SKM-1 treated with dmso at 0.1 percent for 144 hours (cell line): ENCODE measurements at regions not wholly inside any gene's neighbourhood (a gene's known extent, or its start where the extent isn't known, plus 50 kb on each side); places are given as distances from the start of the nearest gene placed in this dataset.
A peak's percentile ranks its signal among the peaks of the same experiment; 100 is the strongest.
"Not testable (repeated sequence)": the region's sequence is repeated elsewhere in the genome, so short reads cannot be mapped to it uniquely, and the experiment has no call there.

Source experiments
- DNase-seq: peaks from one replicate; lab custom pipeline; 2025; ENCODE audit not compliant: unreplicated experiment; lab: John Stamatoyannopoulos, UW

DNA sequence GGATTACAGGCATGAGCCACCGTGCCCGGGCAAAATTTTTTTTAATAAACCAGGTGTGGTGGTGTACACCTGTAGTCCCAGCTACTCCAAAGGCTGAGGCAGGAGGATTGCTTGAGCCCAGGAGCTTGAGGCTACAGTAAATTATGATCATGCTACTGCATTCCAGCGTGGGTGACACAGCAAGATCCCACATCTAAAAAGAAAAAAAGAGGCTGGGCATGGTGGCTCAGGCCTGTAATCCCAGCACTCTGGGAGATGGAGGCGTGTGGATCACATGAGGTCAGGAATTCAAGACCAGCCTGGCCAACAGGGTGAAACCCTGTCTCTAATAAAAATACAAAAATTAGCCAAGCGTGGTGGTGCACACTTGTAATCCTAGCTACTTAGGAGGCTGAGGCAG is 125.6 kb downstream of the ZNF281 start:
- DNase-seq, result not testable (repeated sequence)

DNA sequence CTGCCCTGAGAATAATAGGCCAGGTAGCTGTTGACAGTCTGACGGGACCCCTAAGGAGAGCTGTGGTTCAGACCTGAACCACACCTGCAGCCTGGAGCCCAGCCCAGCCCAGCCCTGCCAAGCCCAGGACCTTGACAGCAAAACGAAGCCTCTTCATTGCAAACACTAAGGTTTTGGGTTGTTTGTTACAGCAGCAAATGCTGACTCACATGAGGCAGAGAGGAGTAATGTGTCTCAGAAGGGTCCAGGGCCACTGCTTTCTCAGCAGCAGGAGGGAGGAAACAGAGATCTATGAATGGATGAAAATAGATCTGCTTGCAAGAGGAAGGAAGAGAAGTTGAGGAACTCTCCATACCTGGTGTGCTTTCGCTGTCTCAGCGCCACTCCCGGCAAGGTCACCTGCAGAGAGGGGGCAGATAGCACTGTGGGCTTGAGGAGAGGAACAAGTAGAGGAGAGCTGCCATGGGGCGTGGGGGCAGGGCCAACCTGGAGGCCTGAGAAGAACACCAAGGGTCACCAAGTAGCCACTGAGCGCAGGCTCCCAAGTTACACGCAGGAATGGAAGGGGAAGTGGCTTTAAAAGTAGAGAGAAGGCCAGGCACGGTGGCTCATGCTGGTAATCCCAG is 127.2 kb downstream of the ZNF281 start:
- DNase-seq, result no peak

DNA sequence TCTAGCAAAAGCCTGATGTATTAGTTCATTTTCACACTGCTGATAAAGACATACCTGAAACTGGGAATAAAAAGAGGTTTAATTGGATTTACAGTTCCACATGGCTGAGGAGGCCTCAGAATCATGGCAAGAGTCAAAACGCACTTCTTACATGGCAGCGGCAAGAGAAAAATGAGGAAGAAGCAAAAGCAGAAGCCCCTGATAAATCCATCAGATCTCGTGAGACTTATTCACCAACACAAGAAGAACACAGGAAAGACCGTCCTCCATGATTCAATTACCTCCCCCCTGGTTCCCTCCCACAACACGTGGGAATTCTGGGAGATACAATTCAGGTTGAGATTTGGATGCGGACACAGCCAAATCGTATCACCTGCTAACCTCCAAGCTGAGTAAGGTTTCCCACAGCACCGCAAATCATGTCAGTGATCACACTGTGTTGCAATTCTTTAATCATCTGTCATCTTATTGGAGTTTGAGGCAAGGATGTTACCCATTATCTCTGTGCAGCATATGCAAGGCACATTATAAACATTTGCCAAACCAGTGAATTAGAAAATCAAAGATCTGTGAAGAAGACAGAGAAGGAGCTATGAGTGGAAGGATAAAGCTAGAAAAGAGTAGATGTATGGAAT is 128.5 kb downstream of the ZNF281 start:
- DNase-seq, result no peak

DNA sequence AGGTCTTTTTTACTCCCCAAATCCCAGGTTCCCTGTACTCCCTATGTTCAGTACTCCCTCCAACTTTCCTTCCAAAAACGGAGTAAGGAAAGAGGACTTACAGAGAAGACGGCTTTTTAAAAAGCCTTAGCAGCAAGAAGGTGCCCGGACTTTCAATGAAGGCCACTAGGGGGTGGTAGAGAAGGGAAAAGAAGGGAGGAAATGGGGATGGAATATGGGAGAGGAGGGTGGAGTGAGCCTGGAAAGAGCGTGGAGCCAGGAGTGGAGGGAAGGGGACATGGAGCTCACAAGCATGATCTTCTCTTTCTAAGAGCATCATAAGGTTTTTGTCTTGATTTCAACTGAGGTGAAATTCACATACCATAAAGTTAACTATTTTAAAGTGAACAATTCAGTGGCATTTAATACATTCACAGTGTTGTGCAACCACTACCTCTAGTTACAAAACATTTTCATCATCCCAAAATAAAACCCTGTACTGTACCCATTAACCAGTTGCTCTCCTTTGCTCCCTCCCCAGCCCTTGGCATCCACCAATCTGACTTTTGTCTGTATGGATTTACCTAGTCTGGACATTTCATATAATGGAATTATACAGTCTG is 129.9 kb downstream of the ZNF281 start:
- peak; percentile 64 for DNase-seq

DNA sequence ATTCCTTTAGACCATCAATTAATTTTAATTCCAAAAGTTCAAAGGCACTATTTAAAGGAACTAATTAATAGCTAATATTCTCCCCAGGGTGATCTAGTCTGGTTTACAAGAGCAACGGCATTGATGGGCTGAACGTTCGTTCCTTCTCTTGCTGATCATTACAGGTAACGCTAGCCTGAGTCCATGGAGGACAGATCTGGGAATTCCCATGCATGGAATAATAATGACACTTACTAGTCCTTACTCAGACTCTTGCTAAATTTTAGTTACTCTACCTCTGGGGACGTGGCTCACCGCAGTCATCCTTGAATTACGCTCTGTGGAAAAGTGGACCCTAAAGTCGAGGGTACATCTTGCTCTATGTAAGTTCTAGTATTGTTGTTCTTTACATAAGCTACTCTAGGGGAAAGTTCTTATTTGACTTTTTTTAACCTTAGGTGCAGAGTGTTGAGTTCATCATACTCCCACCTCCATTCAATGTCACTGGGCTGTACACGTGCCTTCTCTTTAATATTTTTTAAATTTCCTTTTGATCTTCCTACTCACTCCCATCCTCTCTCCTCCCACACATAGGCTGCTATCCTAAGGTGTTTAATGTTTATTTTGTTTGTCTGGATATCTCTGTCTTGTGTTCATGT is 133.9 kb downstream of the ZNF281 start:
- no peak for DNase-seq

DNA sequence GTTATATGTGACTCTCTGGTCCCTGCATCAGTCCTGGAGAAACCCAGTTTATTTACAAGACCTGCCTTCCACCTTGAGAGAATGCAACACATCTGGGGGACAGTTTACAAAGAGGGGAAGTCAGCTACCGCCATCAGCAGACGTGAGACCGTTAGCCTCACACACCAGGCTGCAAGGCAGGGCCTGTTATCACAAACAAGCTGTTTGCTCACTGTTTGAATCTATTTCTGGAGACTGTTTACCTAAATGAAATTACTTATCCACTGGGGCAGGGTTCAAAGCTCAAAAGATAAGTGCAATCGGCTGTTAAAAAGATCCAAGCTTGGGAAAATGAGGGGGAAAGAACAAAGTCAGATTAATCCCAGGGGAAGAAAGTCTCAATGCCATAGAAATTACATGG is 134.4 kb downstream of the ZNF281 start:
- DNase-seq, result no peak

DNA sequence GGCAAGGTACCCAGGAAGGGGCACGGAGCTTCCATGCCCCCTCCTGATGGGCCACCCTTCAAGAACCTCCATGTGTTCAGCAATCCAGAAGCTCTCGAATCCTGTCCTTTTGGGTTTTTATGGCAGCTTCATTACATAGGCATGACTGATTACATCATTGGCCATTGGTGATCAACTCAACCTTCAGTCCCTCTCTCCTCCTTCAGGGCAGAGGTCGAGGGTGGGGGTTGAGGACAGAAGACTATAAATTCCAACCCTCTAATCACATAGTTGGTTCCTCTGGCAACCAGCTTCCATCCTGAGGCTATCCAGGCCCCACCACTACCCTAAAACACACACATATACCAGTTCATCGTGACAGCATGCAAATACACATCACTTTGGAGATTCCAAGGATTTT is 135.7 kb downstream of the ZNF281 start:
- DNase-seq, result no peak

DNA sequence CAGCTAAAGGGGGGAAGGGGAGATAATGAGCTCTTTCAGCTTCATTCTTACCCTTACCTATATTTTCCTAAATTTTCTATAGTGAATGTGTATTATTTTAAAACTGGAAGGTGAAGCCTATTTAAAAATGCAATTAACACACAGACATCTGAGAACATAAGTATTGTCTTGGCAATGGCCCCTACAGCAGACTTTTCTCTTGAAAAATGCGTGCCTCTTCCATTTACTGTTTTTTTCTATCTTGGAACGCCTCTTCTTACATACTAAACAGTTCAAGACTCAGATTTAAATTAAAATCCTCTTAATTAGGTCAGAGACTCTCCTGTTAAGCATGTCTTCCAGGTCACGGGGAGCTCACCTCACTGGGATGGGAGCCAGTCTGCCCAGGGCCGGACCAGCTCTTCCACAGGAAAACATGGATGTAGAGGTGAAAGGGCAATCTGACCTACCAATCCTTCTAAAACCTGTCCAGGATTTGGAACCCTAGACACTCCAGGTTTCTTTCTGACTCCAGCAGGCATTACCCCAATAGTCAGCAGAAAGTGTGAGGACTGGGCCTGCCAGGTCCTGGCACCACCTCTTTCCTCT is 137.3 kb downstream of the ZNF281 start:
- no peak for DNase-seq

DNA sequence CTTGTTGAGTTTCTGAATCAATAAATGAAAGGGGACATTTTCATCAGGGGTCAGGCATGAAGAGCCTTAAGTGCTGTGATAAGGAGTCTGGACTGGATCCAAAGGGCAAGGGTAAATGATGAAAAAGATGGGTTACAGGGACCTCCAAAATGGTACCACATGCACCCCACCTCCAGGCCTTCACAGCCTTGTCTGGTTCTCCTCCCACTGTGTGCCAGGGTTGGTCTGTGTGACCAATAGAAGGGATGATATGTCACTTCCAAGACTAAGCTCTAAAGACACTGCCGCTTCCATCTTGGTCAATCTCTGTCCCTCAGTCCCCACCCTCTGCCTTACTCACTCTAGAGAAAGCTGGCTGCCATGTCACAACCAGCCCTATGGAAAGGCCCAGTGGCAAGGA is 140.6 kb downstream of the ZNF281 start:
- no peak for DNase-seq

DNA sequence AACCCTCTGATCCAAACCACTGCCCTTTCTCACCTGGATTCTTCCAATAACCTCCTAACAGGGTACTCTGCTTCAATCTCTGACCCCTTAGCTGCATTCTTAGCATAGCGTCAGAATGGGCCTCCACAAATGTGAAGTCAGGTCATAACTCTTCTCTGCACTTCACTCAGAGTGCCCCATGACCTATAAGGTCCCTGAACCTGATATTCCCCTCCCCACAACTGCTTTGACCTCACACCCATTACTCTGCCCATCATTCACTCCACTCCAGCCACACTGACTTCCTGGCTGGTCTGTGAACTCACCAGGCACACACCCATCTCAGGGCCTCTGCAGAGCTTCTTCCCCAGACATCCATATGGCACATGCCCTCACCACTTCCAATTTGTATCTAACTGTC is 141.9 kb downstream of the ZNF281 start:
- DNase-seq, result no peak

DNA sequence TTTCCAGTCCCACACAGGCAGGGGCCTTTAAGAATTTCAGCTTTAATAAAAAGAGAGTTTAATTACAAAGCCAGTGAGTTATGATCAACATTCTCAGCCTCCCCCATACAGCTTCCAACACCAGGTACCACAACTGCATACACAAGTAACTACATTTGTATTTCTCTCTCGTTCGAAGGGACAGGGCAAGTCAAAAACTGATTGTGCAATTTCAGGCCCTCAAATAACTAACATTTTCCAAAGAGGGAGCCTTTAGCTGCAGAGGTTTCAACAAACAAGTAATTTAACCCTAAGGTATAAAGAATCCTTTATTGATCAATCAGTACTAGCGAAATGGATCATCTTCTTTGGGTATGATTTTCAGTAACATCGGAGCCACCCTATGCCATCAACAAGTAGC is 142.4 kb downstream of the ZNF281 start:
- no peak for DNase-seq

DNA sequence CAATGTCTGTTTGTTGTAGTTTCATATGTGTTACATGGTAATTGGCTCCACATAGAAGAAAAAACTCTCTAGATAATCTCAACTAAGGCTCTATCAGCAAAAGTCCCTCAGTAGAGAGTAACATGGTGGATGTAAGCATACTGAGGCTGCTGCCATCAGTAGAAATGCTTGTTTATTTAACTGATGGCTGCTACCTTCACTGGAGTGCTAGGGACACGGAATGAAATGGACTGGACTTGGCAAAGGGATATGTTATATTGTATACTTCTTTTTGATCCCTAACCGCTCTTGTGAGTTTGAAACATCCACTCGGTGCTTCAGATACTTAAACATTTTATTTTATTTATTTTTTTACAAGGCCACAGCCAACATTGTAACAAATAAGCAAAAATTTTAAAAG is 143.0 kb downstream of the ZNF281 start:
- DNase-seq, result no peak

DNA sequence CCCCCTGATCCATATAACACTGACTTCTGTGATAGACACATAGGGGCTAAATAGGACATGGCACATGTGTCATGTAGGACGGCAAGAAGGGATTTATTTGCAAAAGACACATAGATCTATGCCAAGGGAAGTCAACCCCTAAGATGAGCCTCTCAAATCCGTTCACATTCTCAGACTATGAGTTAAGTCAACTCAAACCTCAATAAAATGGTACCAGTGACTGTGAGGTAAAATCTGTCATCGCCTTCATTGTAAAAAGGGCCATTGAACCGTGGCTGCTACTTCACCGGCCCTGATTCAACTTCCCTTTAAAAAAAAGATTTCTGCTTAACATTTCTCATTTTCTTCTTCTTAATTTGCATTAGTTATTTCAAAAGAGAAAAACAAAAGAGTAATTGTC is 144.0 kb downstream of the ZNF281 start:
- DNase-seq, result no peak

DNA sequence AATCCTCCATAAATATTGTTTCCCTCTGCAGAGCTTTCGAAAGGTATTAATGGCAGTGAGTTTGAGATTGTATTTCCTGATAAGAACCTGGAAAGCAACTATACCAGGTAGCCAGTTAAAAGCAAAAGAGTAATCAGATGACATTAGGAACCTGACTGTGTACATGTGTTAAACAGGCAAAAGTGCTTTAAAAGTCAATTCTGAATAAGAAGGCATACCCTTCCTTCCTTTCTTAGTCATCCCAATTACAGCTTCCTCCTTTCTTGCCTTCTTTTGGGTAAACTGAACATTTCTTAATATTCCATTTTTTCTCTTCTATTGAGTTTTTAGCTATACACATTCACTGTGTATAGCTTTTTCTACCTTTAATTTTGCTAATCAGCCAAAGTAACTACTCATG is 144.7 kb downstream of the ZNF281 start:
- peak; percentile 10 for DNase-seq

DNA sequence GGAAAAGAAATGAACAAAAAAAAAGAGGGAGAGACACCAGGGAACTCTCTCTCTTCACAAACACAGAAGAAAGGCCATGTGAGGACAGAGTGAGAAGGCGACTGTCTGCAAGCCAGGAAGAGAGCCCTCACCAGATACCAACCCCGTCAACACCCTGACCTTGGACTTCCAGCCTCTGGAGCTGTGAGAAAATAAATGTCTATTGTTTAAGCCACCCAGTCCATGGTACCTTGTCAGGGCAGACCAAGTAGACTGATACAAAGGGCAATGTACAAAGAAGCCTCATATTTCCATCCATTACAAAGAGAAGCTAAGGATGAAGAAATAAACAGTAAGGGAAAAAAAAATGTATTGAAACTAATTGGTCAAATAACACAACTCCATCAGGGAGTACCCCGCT is 146.6 kb downstream of the ZNF281 start:
- no peak for DNase-seq

DNA sequence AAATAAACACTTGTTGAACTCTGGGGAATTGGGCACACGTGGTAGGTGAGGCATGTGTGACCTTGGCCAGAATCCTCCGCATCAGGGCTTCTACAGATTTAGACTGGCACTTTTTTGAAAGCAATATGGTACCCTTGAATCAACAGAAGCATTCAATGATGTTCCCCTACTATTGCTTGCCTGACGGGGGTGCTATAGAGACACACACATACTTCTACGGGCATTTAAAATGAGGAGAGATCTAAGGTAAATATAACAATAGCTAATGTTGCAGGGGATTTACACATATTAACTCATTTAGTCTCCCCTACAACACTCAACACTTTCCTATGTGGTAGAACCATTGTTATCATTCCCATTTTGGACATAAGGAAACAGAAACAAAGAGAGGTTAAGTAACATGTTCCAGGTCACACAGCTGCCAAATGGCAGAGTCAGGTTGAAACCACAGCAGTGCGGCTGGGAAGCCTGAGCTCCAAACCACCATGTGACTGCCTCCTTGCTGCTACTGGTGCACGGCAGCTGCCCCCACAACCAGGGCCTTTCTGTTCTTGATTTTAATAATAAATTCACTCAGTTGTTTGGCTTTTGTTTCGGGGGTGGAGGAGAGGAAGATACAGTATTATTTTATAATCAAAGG is 147.4 kb downstream of the ZNF281 start:
- no peak for DNase-seq

DNA sequence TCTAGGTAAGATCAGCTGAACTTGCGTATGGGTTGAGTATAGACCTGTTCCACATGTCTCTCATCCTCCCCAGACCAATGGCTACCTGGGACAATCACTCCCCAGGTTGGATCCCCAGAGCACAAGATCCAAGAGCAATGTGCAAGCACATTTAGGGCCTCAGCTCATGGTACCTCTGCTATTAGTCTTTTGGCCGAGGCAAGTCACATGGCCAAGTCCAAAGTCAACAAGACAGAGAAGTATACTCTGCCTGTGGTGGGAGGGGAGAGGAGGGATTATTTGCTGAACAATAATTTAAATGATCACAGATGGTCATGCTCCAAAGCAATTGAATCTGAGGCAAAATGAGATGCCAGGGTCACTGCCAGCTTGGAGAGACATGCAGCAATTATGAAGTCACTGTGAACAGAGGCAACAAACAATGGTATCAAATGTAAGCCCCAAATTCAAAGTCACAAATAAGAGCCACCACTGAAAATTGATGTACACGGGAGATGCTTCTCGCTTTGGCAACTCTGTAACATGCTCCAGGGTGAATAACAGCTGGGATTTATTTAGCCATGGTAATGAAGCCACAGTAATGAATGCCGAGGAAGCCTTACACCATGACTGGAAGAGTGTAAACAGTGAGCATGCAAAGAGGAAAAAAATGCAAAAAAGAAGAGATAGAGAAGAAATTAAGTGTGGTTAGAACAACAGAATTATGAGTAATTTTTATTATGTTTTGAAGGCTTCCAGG is 149.1 kb downstream of the ZNF281 start:
- no peak for DNase-seq

DNA sequence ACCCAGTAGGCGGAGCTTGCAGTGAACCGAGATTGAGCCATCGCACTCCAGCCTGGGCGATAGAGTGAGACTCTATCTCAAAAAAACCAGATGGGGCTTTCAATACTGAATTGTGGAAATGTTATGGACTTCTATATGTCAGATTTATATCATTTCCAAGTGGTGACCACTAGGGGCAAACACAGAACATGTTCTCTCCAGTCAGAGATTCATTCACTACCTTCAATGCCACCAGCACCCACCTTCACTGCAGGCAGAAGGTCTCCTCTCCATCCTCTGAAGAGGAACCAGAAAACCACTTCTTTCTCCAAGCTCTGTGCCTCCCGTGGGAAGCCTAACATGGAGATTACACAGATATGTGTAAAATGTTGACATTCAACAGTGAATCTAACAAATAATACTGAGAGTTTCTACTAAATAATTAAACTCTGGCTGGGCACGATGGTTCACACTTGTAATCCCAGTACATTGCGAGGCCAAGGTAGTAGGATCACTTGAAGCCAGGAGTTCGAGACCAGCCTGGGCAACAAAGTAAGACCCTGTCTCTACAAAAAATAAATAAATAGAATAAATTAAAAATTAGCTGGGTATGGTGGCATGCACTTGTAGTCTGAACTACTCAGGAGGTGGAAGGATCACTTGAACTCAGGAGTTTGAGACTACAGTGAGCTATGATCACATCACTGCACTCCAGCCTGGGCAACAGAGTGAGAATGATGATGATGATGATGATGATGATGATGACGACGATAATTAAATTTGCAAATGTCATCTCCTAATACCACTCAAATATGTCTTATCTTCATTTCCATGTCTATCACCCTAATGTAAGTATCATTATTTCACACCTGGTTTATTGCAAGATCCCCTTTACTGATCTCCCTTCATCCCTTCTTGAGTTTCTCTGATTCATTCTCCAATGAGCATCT is 151.1 kb downstream of the ZNF281 start:
- DNase-seq, result peak; percentile 72

DNA sequence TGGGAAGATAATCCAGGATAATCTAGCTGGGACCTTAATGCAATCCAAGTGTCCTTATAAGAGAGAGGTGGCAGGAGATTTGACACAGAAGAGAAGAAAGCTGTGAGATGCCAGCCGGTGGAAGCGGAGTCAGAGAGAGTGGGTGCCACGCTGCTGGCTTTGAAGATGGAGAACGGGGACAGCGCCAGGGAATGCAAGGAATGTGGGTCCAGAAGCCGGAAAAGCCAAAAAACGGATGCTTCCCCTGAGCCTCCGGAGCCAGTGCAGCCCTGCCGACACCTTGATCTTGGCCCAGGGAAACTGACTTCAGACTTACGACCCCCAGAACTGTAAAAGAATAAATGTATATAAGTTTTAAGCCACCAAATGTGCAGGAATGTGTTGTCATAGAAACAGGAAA is 152.6 kb downstream of the ZNF281 start:
- no peak for DNase-seq

DNA sequence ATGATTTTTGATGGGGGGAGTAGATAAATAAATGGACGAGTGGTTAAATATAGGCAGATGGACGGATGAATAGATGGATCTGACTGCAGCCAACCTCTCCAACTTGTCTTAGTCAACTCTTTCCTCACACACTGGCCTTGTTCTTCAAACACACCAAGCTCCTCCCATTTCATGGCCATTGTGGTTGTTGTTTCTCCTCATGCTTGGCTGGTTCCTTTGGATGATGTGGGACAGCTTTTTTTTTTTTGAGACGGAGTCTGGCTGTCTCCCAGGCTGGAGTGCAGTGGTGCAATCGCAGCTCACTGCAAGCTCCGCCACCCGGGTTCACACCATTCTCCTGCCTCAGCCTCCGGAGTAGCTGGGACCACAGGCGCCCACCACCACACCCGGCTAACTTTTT is 155.2 kb downstream of the ZNF281 start:
- DNase-seq, result not testable (repeated sequence)
